Type B pancreatic cell (in vitro differentiated cells): ENCODE measurements at regions not wholly inside any gene's neighbourhood (a gene's known extent, or its start where the extent isn't known, plus 50 kb on each side); places are given as distances from the start of the nearest gene placed in this dataset.

ENCODE experiments used
- DNase-seq: peaks from one replicate; pipeline ENCODE4 v3.0.0; 2021; ENCODE audit warnings: mixed read lengths; ENCODE audit not compliant: unreplicated experiment; ENCODE audit errors: extremely low spot score
- H3K27ac Mint-ChIP-seq: 2 replicates; pipeline ENCODE4 v1.8.0; 2021; ENCODE audit warnings: mild to moderate bottlenecking, mixed read lengths
- H3K27me3 Mint-ChIP-seq: 2 replicates; pipeline ENCODE4 v1.8.0; 2021; ENCODE audit warnings: mixed read lengths
- H3K36me3 Mint-ChIP-seq: 2 replicates; pipeline ENCODE4 v1.8.0; 2021; ENCODE audit warnings: mixed read lengths
- H3K4me1 Mint-ChIP-seq: one replicate; pipeline ENCODE4 v1.8.0; 2021; ENCODE audit warnings: mixed read lengths; ENCODE audit not compliant: unreplicated experiment
- H3K4me3 Mint-ChIP-seq: 2 replicates; pipeline ENCODE4 v1.8.0; 2021; ENCODE audit warnings: mild to moderate bottlenecking, mixed read lengths
- H3K9me3 Mint-ChIP-seq: 2 replicates; pipeline ENCODE4 v1.8.0; 2021; ENCODE audit warnings: mixed read lengths
- CTCF ChIP-seq: fragments of 200-600 bp; sonication (generic); conservative IDR thresholded peaks from 2 replicates; pipeline ENCODE4 v1.5.0; 2021; ENCODE audit warnings: antibody characterized with exemption, mild to moderate bottlenecking

GRCh38 chr5:106822851-106823250 is 847.9 kb downstream of the EFNA5 start:
- no peaks in the 10 kb centered on the region for H3K4me1 Mint-ChIP-seq
- H3K4me3 Mint-ChIP-seq, result no peak overlapping the region
- DNase-seq, result no peak
- H3K27me3 Mint-ChIP-seq, result no peaks in the 10 kb centered on the region
- TF ChIP-seq CTCF, result no peak
- no peaks in the 10 kb centered on the region for H3K36me3 Mint-ChIP-seq
- no peak overlapping the region for H3K27ac Mint-ChIP-seq
- no peaks in the 10 kb centered on the region for H3K9me3 Mint-ChIP-seq

- Mint-ChIP-seq H3K4me3 (no peak overlapping the region), H3K4me1 (no peaks in the 10 kb centered on the region), H3K27me3 (no peaks in the 10 kb centered on the region), H3K9me3 (no peaks in the 10 kb centered on the region), H3K36me3 (no peaks in the 10 kb centered on the region), H3K27ac (no peak overlapping the region)
- DNase-seq, result no peak
- no peak for TF ChIP-seq CTCF
Observed at GRCh38 chr5:106818552-106818951, 852.2 kb downstream of the EFNA5 start.

GRCh38 chr5:106814961-106815360 is 855.8 kb downstream of the EFNA5 start:
- Mint-ChIP-seq H3K4me3 (no peak overlapping the region), H3K36me3 (no peaks in the 10 kb centered on the region), H3K4me1 (no peaks in the 10 kb centered on the region), H3K27ac (no peak overlapping the region), H3K27me3 (no peaks in the 10 kb centered on the region), H3K9me3 (no peaks in the 10 kb centered on the region)
- no peak for TF ChIP-seq CTCF
- no peak for DNase-seq

- Mint-ChIP-seq H3K27me3 (no peaks in the 10 kb centered on the region), H3K4me3 (no peak overlapping the region), H3K4me1 (no peaks in the 10 kb centered on the region), H3K9me3 (no peaks in the 10 kb centered on the region), H3K27ac (no peak overlapping the region), H3K36me3 (no peaks in the 10 kb centered on the region)
- DNase-seq, result no peak
- TF ChIP-seq CTCF, result no peak
Observed at GRCh38 chr5:106801554-106801953, 869.2 kb downstream of the EFNA5 start.

- TF ChIP-seq CTCF, result no peak
- Mint-ChIP-seq H3K36me3 (no peaks in the 10 kb centered on the region), H3K9me3 (no peaks in the 10 kb centered on the region), H3K4me3 (no peak overlapping the region), H3K27ac (no peak overlapping the region), H3K27me3 (no peaks in the 10 kb centered on the region), H3K4me1 (no peaks in the 10 kb centered on the region)
- DNase-seq, result no peak
Observed at GRCh38 chr5:106797996-106798395, 872.7 kb downstream of the EFNA5 start.

- Mint-ChIP-seq H3K27ac (no peak overlapping the region), H3K36me3 (no peaks in the 10 kb centered on the region), H3K9me3 (no peaks in the 10 kb centered on the region), H3K4me3 (no peak overlapping the region), H3K4me1 (no peaks in the 10 kb centered on the region), H3K27me3 (no peaks in the 10 kb centered on the region)
- TF ChIP-seq CTCF, result no peak
- DNase-seq, result no peak
Observed at GRCh38 chr5:106796081-106796480, 874.7 kb downstream of the EFNA5 start.
